ENCODE measurements at regions not wholly inside any gene's neighbourhood (a gene's known extent, or its start where the extent isn't known, plus 50 kb on each side); places are given as distances from the start of the nearest gene placed in this dataset.
"Not testable (repeated sequence)": the region's sequence is repeated elsewhere in the genome, so short reads cannot be mapped to it uniquely, and the experiment has no call there.

- DNase-seq, result no peak
Observed at GRCh38 chr6:40146902-40147301, 212.6 kb upstream of the MOCS1 start.

GRCh38 chr6:40139447-40139846 lies 205.2 kb upstream of the MOCS1 start:
- DNase-seq, result no peak

- DNase-seq, result no peak
Observed at GRCh38 chr6:40138273-40138720, 204.0 kb upstream of the MOCS1 start.

- DNase-seq, result no peak
Observed at GRCh38 chr6:40135491-40136072, 201.3 kb upstream of the MOCS1 start.

- DNase-seq, result not testable (repeated sequence)
Observed at GRCh38 chr6:40133981-40134380, 199.7 kb upstream of the MOCS1 start.

- DNase-seq, result no peak
Observed at GRCh38 chr6:40131675-40132074, 197.4 kb upstream of the MOCS1 start.

GRCh38 chr6:40128127-40128526 lies 193.9 kb upstream of the MOCS1 start:
- no peak for DNase-seq

- DNase-seq, result no peak
Observed at GRCh38 chr6:40125680-40126394, 191.6 kb upstream of the MOCS1 start.

GRCh38 chr6:40124924-40125323 lies 190.7 kb upstream of the MOCS1 start:
- no peak for DNase-seq

GRCh38 chr6:40116832-40117231 lies 182.6 kb upstream of the MOCS1 start:
- no peak for DNase-seq

GRCh38 chr6:40112350-40112749 lies 178.1 kb upstream of the MOCS1 start:
- DNase-seq, result no peak

GRCh38 chr6:40108736-40109135 lies 174.5 kb upstream of the MOCS1 start:
- no peak for DNase-seq

- DNase-seq, result no peak
Observed at GRCh38 chr6:40106840-40107239, 172.6 kb upstream of the MOCS1 start.

GRCh38 chr6:40098774-40099173 lies 164.5 kb upstream of the MOCS1 start:
- DNase-seq, result no peak

- no peak for DNase-seq
Observed at GRCh38 chr6:40097590-40097989, 163.3 kb upstream of the MOCS1 start.

GRCh38 chr6:40083141-40083920 lies 149.1 kb upstream of the MOCS1 start:
- no peak for DNase-seq

- no peak for DNase-seq
Observed at GRCh38 chr6:40082278-40083043, 148.2 kb upstream of the MOCS1 start.

GRCh38 chr6:40077736-40078135 lies 143.5 kb upstream of the MOCS1 start:
- DNase-seq, result no peak

- DNase-seq, result no peak
Observed at GRCh38 chr6:40077315-40077714, 143.1 kb upstream of the MOCS1 start.

GRCh38 chr6:40075056-40075590 lies 140.9 kb upstream of the MOCS1 start:
- no peak for DNase-seq

- DNase-seq, result no peak
Observed at GRCh38 chr6:40074306-40075055, 140.2 kb upstream of the MOCS1 start.

GRCh38 chr6:40066372-40066771 lies 132.1 kb upstream of the MOCS1 start:
- DNase-seq, result no peak

Measured in NCI-H1694 treated with DMSO at 0.1 percent for 48 hours (cell line).